ENCODE measurements at regions not wholly inside any gene's neighbourhood (a gene's known extent, or its start where the extent isn't known, plus 50 kb on each side); places are given as distances from the start of the nearest gene placed in this dataset.

DNA sequence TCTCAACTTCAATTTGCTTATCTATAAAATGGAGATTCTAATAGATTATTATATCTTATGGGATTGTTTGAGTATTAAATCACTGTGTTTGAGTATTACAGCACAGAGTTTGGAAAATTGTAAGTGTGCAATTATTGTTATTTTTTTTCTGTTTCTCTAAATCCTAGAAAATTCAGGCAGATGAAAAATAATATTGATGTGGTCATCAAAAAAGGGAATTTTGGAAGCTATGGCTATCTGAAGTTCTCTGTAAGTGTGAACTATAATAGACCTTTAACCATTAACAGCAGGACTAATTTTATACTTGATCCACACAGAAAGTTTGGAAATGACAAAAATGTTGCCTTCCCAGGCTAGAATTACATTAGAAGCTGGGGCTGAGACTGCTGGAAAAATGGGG lies 393.2 kb downstream of the SUCLG1 start:
- TF ChIP-seq, protein P1, sequence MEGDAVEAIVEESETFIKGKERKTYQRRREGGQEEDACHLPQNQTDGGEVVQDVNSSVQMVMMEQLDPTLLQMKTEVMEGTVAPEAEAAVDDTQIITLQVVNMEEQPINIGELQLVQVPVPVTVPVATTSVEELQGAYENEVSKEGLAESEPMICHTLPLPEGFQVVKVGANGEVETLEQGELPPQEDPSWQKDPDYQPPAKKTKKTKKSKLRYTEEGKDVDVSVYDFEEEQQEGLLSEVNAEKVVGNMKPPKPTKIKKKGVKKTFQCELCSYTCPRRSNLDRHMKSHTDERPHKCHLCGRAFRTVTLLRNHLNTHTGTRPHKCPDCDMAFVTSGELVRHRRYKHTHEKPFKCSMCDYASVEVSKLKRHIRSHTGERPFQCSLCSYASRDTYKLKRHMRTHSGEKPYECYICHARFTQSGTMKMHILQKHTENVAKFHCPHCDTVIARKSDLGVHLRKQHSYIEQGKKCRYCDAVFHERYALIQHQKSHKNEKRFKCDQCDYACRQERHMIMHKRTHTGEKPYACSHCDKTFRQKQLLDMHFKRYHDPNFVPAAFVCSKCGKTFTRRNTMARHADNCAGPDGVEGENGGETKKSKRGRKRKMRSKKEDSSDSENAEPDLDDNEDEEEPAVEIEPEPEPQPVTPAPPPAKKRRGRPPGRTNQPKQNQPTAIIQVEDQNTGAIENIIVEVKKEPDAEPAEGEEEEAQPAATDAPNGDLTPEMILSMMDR (IDR thresholded peaks at IDR 0.05), result no peak
- no peak for TF ChIP-seq POLR2A (IDR thresholded peaks at IDR 0.05)

Measured in testis (tissue), 2 donors.